ENCODE measurements at regions not wholly inside any gene's neighbourhood (a gene's known extent, or its start where the extent isn't known, plus 50 kb on each side); places are given as distances from the start of the nearest gene placed in this dataset.

- TF ChIP-seq ZFX (IDR thresholded peaks at IDR 0.05; ENCODE audit: borderline replicate concordance) = no peak
- TF ChIP-seq, protein P1, sequence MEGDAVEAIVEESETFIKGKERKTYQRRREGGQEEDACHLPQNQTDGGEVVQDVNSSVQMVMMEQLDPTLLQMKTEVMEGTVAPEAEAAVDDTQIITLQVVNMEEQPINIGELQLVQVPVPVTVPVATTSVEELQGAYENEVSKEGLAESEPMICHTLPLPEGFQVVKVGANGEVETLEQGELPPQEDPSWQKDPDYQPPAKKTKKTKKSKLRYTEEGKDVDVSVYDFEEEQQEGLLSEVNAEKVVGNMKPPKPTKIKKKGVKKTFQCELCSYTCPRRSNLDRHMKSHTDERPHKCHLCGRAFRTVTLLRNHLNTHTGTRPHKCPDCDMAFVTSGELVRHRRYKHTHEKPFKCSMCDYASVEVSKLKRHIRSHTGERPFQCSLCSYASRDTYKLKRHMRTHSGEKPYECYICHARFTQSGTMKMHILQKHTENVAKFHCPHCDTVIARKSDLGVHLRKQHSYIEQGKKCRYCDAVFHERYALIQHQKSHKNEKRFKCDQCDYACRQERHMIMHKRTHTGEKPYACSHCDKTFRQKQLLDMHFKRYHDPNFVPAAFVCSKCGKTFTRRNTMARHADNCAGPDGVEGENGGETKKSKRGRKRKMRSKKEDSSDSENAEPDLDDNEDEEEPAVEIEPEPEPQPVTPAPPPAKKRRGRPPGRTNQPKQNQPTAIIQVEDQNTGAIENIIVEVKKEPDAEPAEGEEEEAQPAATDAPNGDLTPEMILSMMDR (IDR thresholded peaks at IDR 0.05) = no peak
- H3K27ac ChIP-seq = no peak overlapping the region
Measured at GRCh38 chr18:33871363-33872025, 293.5 kb downstream of the ASXL3 start.

DNA sequence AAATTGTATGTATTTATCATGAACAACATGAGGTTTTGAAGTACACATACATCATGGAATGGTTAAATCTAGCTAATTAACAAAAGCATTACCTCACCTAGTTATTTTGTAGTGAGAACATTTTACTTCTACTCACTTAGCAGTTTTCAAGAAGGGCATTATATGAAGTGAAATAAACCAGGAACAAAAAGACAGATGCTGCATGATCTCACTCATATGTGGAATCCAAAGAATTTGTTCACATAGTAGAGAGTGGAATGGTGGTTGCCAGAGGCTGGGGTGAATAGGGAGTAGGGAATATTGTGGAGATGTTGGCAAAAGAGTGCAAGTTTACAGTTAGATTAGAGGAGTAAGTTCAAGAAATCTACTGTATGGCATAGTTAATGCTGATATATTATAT is 292.0 kb downstream of the ASXL3 start:
- TF ChIP-seq ZFX (IDR thresholded peaks at IDR 0.05; ENCODE audit: borderline replicate concordance) = no peak
- TF ChIP-seq, protein P1 (IDR thresholded peaks at IDR 0.05) = no peak
- no peak overlapping the region for H3K27ac ChIP-seq

DNA sequence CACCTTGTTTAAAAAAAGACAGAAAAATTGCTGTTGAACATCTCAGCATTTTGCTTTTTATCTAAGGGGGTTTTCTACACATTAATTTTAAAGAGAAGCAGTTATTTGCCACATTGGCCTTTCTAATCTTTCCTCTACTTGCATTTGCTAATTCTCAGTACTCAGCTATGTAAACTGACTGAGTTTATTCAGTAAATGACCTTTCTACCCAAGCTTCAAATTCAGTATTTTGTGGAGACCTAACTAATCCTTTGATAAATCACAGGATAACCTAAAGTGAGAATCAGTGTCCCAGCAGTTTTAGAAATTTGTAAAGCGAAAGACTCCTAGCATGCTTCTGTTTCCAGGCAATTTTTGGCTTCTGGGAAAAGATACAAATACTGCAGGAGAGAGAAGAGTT is 288.4 kb downstream of the ASXL3 start:
- TF ChIP-seq, protein P1 (IDR thresholded peaks at IDR 0.05) = no peak
- TF ChIP-seq ZFX (IDR thresholded peaks at IDR 0.05; ENCODE audit: borderline replicate concordance) = no peak
- H3K27ac ChIP-seq = no peak overlapping the region

DNA sequence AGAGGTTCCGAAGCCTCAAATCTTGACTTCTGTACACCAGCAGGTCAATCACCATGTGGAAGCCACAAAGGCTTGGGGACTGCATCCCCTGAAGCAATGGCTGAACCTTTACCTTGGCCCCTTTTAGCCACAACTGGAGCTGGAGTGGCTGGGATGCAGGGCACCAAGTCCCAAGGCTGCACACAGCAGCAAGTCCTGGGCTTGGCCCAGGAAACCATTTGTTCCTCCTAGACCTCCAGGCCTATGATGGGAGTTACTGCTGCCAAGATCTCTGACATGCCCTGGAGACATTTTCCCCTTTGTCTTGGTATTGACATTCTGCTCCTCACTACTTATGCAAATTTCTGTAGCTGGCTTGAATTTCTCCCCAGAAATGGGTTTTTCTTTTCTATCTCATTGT is 285.9 kb downstream of the ASXL3 start:
- H3K27ac ChIP-seq = no peak overlapping the region
- no peak for TF ChIP-seq ZFX (IDR thresholded peaks at IDR 0.05; ENCODE audit: borderline replicate concordance)
- TF ChIP-seq, protein P1 (IDR thresholded peaks at IDR 0.05) = no peak

- no peak overlapping the region for H3K27ac ChIP-seq
- TF ChIP-seq, protein P1 (IDR thresholded peaks at IDR 0.05) = no peak
- no peak for TF ChIP-seq ZFX (IDR thresholded peaks at IDR 0.05; ENCODE audit: borderline replicate concordance)
Measured at GRCh38 chr18:33854827-33855139, 276.8 kb downstream of the ASXL3 start.

DNA sequence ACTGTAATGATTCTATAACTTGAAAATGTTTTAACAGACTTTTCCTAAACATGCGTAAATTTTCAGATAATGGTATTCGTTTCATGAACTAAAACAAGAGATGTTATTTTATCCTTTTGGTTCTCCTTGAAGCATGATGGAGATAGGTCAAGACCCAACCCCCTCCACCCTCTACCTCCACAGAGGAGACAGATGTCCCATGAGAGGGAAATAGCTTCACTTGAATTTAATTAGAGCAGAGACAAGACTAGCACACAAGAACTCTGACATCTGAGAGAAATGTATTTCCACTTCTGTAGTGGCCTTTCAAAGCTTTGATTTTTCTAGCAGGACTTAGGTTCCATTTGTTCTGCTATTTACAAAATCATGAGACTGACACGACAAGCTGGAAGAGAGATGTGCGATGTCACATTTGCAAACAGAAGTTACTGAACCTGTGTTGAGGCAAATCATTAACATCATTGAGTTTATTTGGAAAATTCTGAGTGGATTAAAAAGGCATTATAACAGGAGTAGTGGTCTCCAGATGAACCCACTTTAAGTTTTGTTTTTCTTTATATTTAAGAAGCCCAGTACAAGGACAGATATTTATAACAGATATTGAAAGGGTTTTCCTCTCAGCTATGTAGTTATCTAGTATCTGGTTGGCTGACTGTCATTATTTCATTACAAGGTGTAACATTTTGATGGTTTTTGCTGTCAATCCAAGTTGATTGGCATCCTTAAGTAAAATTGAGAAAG is 276.2 kb downstream of the ASXL3 start:
- TF ChIP-seq, protein P1 (IDR thresholded peaks at IDR 0.05) = no peak
- no peak for TF ChIP-seq ZFX (IDR thresholded peaks at IDR 0.05; ENCODE audit: borderline replicate concordance)
- no peak overlapping the region for H3K27ac ChIP-seq

DNA sequence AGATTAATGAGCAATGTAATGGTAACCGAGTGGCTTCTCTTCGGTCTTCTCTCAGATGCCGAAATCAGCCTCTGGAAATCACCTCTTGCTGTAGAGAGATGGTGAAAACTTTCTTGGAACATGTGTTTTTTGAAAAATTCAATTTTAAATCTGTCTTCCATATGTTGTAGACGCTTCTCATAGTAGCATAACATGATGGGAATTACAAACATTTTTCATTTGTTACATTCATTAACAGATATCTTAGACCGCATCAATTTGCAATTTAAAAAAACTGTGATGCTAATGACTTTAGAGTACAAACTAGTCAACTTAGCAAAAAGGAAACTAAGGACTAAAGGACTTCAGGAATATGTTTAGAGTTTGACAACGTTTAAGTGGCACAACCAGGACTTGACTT is 275.2 kb downstream of the ASXL3 start:
- H3K27ac ChIP-seq = no peak overlapping the region
- TF ChIP-seq ZFX (IDR thresholded peaks at IDR 0.05; ENCODE audit: borderline replicate concordance) = no peak
- TF ChIP-seq, protein P1 (IDR thresholded peaks at IDR 0.05) = no peak
